Mucosa of descending colon (tissue), 3 donors: ENCODE measurements at regions not wholly inside any gene's neighbourhood (a gene's known extent, or its start where the extent isn't known, plus 50 kb on each side); places are given as distances from the start of the nearest gene placed in this dataset.

ENCODE experiments used
- ATAC-seq: fragments of 200-7000 bp; cut with Tn5 transposase; one replicate; pipeline ENCODE4 v1.9.1; 2020; ENCODE audit warnings: mild to moderate bottlenecking, moderate library complexity
- DNase-seq, 3 donors: peaks; one replicate each; pipeline ENCODE4 v3.0.0-alpha.2; 2020
- H3K36me3 ChIP-seq: fragments of 200-600 bp; one replicate; pipeline ENCODE4 v1.8.0; 2021; ENCODE audit warnings: low read depth, mild to moderate bottlenecking
- H3K4me1 ChIP-seq: fragments of 200-600 bp; one replicate; pipeline ENCODE4 v1.8.0; 2021; ENCODE audit warnings: low read depth, mild to moderate bottlenecking
- H3K4me3 ChIP-seq: fragments of 200-600 bp; one replicate; pipeline ENCODE4 v1.8.0; 2021; ENCODE audit warnings: mild to moderate bottlenecking
- H3K9me3 ChIP-seq: fragments of 200-600 bp; one replicate; pipeline ENCODE4 v1.8.0; 2021; ENCODE audit warnings: mild to moderate bottlenecking
- CTCF ChIP-seq: fragments of 200-600 bp; IDR thresholded peaks from one replicate; pipeline ENCODE4 v1.8.0; 2022; ENCODE audit warnings: antibody characterized with exemption, mild to moderate bottlenecking
- intact Hi-C, 2 donors: fragments of 100-400 bp; cut with DNase I in 1 of 2; cut with micrococcal nuclease in 1 of 2; formaldehyde crosslinking; loops; one replicate each; pipeline versions ENCODE4 v1.11.0 to v1.11.1; 2022; cut with DNase I, micrococcal nuclease
- donor health status: DM: no; HTN: no; CAD: no; lungs with moderate emphysema.
- donor health status: DM: no; HTN: no; CAD: no.
- donor health status: DM: no; HTN: yes; CAD: no.

GRCh38 chr4:117550085-117550484, 464.7 kb upstream of the TRAM1L1 start:
- TF ChIP-seq CTCF: no peak
- no peak for DNase-seq
- Histone ChIP-seq H3K4me1 (no peaks in the 10 kb centered on the region), H3K36me3 (no peaks in the 10 kb centered on the region), H3K4me3 (no peak overlapping the region), H3K9me3 (no peaks in the 10 kb centered on the region)
- no peak for ATAC-seq
- intact Hi-C loops: no loop called here

GRCh38 chr4:117560329-117560728, 474.0 kb upstream of the NDST3 start:
- no peak overlapping the region for H3K4me3 ChIP-seq
- no peaks in the 10 kb centered on the region for H3K4me1 ChIP-seq
- no peak for DNase-seq
- intact Hi-C loops: no loop called here
- TF ChIP-seq CTCF: no peak
- H3K9me3 ChIP-seq: no peaks in the 10 kb centered on the region
- no peak for ATAC-seq
- H3K36me3 ChIP-seq: no peaks in the 10 kb centered on the region

- ATAC-seq (no peak), DNase-seq (no peak)
- Histone ChIP-seq H3K4me3 (no peak overlapping the region), H3K9me3 (no peaks in the 10 kb centered on the region), H3K4me1 (no peaks in the 10 kb centered on the region), H3K36me3 (no peaks in the 10 kb centered on the region)
- intact Hi-C loops: no loop called here
- TF ChIP-seq CTCF: no peak
Observed at GRCh38 chr4:117574085-117574484, 460.2 kb upstream of the NDST3 start.

GRCh38 chr4:117575850-117576249, 458.4 kb upstream of the NDST3 start:
- peak in 1 of 3 donors; percentile 7 for DNase-seq
- ATAC-seq: no peak
- Histone ChIP-seq H3K4me3 (no peak overlapping the region), H3K4me1 (no peaks in the 10 kb centered on the region), H3K9me3 (no peaks in the 10 kb centered on the region), H3K36me3 (no peaks in the 10 kb centered on the region)
- TF ChIP-seq CTCF: no peak
- intact Hi-C loops: no loop called here

GRCh38 chr4:117577686-117578311, 456.5 kb upstream of the NDST3 start:
- no peaks in the 10 kb centered on the region for H3K4me1 ChIP-seq
- intact Hi-C loops: no loop called here
- H3K9me3 ChIP-seq: no peaks in the 10 kb centered on the region
- H3K36me3 ChIP-seq: no peaks in the 10 kb centered on the region
- ATAC-seq: no peak
- no peak for DNase-seq
- no peak for TF ChIP-seq CTCF
- H3K4me3 ChIP-seq: no peak overlapping the region

- TF ChIP-seq CTCF: no peak
- no peak for DNase-seq
- Histone ChIP-seq H3K36me3 (no peaks in the 10 kb centered on the region), H3K4me1 (no peaks in the 10 kb centered on the region), H3K9me3 (no peaks in the 10 kb centered on the region), H3K4me3 (no peak overlapping the region)
- intact Hi-C loops: no loop called here
- ATAC-seq: no peak
Observed at GRCh38 chr4:117588771-117589170, 445.5 kb upstream of the NDST3 start.
